ENCODE measurements at regions not wholly inside any gene's neighbourhood (a gene's known extent, or its start where the extent isn't known, plus 50 kb on each side); places are given as distances from the start of the nearest gene placed in this dataset.
"Not testable (repeated sequence)": the region's sequence is repeated elsewhere in the genome, so short reads cannot be mapped to it uniquely, and the experiment has no call there.

GRCh38 chr10:31124852-31125251 lies 93.2 kb upstream of the ZNF438 start:
- DNase-seq, result no peak

GRCh38 chr10:31125789-31126188 lies 94.1 kb upstream of the ZNF438 start:
- DNase-seq, result no peak

- DNase-seq, result no peak
Observed at GRCh38 chr10:31126593-31126992, 94.9 kb upstream of the ZNF438 start.

GRCh38 chr10:31128536-31128935 lies 96.9 kb upstream of the ZNF438 start:
- DNase-seq, result no peak

- no peak for DNase-seq
Observed at GRCh38 chr10:31129271-31129670, 97.6 kb upstream of the ZNF438 start.

GRCh38 chr10:31129880-31130405 lies 98.3 kb upstream of the ZNF438 start:
- DNase-seq, result no peak

GRCh38 chr10:31130406-31130805 lies 98.7 kb upstream of the ZNF438 start:
- no peak for DNase-seq

GRCh38 chr10:31131251-31131650 lies 99.6 kb upstream of the ZNF438 start:
- no peak for DNase-seq

- no peak for DNase-seq
Observed at GRCh38 chr10:31132681-31133244, 101.1 kb upstream of the ZNF438 start.

GRCh38 chr10:31133251-31133791 lies 101.7 kb upstream of the ZNF438 start:
- DNase-seq, result no peak

GRCh38 chr10:31133792-31134310 lies 102.2 kb upstream of the ZNF438 start:
- peak; percentile 75 for DNase-seq

- DNase-seq, result peak; percentile 45
Observed at GRCh38 chr10:31134311-31134952, 102.8 kb upstream of the ZNF438 start.

- no peak for DNase-seq
Observed at GRCh38 chr10:31135171-31135570, 103.5 kb upstream of the ZNF438 start.

GRCh38 chr10:31135791-31136190 lies 104.1 kb upstream of the ZNF438 start:
- not testable (repeated sequence) for DNase-seq

- DNase-seq, result no peak
Observed at GRCh38 chr10:31136386-31136785, 104.7 kb upstream of the ZNF438 start.

GRCh38 chr10:31136930-31137885 lies 105.5 kb upstream of the ZNF438 start:
- DNase-seq, result no peak

- no peak for DNase-seq
Observed at GRCh38 chr10:31138026-31138553, 106.4 kb upstream of the ZNF438 start.

GRCh38 chr10:31139497-31139896 lies 107.8 kb upstream of the ZNF438 start:
- no peak for DNase-seq

- DNase-seq, result no peak
Observed at GRCh38 chr10:31140716-31141115, 109.1 kb upstream of the ZNF438 start.

- DNase-seq, result no peak
Observed at GRCh38 chr10:31142026-31142425, 110.4 kb upstream of the ZNF438 start.

- DNase-seq, result no peak
Observed at GRCh38 chr10:31143331-31143935, 111.8 kb upstream of the ZNF438 start.

- no peak for DNase-seq
Observed at GRCh38 chr10:31145986-31146385, 114.3 kb upstream of the ZNF438 start.
